NCI-H2196 treated with DMSO at 0.1 percent for 48 hours (cell line): ENCODE measurements at regions not wholly inside any gene's neighbourhood (a gene's known extent, or its start where the extent isn't known, plus 50 kb on each side); places are given as distances from the start of the nearest gene placed in this dataset.

Experiments
- DNase-seq: peaks from one replicate; lab custom pipeline; 2025; ENCODE audit not compliant: unreplicated experiment; lab: John Stamatoyannopoulos, UW

DNA sequence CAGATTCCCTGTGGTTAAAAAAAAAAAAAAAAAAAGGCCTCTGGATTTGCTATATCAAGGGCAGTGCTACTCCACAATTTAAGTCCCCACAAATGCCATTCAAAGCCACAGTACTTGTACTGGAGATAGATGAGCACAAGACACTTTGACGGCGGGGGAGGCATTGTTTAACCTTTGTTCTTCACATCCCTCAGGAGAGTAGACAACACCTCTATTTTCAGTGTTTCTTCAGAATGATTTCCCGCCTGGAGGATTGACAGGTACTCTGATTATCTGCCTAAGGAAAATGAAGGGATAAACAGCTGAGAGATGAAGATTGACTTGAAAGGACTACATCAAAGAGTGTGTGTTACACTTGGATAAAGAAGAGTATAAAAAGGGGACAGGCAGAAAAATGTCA is 58.7 kb downstream of the OTOL1 start:
- no peak for DNase-seq

- DNase-seq = no peak
Observed at GRCh38 chr3:161556533-161556932, 59.9 kb downstream of the OTOL1 start.

DNA sequence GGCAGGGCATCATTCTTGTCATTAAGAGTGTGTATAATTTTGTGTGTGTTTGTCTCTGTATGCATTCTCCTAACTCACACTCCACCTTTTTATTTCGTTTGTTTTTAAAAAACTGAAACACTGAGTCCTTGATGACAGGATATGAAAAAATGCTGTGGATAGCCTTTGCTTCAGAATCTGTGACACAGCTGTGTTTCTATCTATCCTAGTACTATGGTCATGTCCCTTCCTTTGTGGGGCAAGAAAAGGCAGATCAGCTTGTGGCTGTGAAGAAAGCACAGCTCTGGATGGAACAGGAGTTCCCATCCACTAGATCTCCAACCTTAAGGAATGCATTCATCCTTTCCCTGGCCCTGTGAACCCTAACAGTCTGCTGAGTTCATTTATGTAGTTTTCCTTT is 60.3 kb downstream of the OTOL1 start:
- no peak for DNase-seq

- DNase-seq = no peak
Observed at GRCh38 chr3:161557445-161558150, 61.0 kb downstream of the OTOL1 start.

DNA sequence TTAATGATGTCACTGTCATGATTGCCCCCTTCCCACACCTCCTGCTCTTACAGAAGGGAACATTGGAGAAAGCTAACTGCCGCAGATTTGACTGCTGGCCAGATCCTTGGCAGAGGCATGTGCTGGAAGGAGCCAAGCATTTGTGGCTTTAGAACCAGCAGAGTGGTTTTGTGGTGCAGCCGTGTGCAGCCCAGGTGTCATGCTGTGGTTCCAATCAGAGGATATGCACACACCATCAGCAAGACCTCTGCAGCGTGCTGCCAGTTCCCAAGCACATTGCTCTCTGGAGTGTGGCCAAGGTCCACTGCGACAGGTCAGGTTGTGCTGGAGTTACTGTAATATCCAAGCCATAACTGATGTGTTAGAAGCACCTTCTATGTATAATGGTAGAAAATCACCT is 61.6 kb downstream of the OTOL1 start:
- no peak for DNase-seq

DNA sequence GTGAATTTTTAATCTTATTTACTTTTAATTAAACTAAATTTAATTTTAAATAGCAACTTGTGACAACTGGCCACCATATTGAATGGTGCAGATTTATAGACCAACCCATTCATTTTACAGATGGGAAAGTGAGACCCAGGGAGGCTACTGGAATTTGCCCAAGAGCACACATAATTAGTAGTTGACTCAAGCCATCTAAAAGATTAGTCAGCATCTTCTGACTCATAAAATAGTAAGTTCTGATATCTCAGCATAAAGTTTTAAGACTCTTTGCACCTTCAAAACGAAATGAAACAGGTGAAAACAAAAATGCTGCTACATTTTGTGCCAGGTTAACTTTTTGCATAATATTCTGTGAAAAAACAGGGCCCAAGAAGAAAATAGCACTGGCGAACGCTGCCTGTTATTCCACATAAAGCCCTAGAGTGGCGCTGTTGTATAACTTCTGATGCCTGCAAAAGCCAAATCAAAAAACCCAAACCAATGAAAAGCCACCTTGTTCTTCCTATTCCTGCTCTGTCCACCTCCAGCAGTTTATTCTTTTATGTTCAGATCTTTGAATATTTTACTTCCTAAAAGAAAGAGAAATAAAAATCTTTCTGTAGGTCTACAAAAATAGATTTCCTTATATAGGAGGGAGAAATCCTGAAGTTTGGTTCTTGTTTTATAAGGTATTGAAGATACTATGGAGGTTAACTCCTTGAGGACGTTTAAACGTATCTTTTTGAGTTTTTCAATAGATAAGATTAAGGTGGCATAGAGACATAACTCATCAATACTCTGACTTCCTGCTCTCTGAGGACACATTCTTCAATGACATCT is 62.8 kb downstream of the OTOL1 start:
- peak; percentile 35 for DNase-seq

- DNase-seq = no peak
Observed at GRCh38 chr3:161560008-161560637, 63.5 kb downstream of the OTOL1 start.

DNA sequence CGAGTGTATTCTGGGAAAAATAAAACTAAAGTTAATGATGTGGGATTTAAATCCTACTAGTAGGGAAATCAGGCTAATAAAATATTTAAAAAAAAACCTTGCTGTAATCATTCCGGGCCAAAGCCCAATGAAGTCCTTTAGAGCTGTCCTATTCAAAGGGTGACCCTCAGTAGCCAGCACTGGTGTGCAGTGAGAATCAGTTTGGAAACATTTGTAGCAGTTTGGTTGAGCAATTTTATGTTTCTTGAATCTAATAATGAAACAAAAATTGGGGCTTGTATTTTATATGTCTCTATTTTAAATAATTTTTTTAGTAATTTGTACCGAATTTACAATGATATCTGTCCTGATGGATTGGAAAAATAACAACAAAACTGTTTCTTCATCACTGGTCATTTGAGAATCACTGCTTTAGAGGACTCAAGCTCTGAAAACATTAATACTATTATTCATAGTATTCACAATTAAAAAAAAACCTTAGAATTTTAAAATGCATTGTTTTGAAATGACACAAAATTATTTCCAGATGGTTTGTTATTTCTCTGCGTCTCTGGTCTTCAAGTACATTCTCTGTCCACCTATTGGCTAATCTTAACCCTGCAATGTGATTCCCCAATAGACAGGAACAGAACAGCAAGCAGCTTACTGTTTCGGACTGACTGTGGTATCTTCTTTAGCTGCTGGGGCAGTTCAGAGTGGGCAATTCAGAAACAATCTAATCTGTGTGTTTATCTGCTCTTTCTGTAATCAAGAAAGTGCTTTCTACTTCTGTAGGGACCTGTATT is 71.2 kb downstream of the OTOL1 start:
- DNase-seq = no peak

DNA sequence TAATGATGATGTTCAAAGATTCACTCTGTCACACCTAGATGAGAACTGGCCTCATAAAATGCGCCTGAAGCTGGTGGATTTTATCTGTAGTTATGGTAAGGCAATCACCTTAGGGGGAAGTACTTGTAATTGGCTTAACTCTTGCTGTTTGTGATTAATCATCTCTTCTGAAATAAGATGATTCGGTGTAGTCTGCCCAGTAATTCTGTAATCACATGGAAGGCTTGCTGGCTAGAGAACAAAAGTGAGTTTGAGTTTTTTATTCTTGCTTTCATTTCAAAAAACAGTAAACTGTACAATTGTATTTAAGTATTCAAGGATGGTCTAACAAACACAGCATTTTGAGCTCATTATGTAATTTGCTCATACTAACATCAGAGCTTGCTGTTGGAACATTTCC is 72.1 kb downstream of the OTOL1 start:
- DNase-seq = no peak

- no peak for DNase-seq
Observed at GRCh38 chr3:161571951-161572350, 75.3 kb downstream of the OTOL1 start.

- DNase-seq = no peak
Observed at GRCh38 chr3:161573136-161573535, 76.5 kb downstream of the OTOL1 start.

DNA sequence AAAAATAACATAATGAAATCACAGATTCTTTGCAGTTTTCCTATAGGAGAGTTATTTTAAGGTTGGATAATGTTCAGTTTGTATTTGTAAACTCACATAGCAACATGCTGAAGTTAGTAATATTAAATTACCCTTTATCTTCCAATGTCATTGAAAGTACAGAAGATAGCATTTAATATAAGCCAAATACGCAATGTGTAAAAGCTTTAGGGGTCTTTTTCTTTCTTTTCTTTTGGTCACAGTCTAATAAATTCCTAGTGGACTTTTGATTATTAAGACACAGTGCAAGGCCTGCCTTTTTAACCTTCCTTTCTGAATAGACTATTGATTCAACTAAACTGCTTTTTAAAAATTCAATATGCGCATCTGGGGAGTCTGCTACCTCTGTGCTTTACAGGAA is 79.3 kb downstream of the OTOL1 start:
- DNase-seq = no peak

GRCh38 chr3:161576311-161576710 is 79.7 kb downstream of the OTOL1 start:
- DNase-seq = no peak

DNA sequence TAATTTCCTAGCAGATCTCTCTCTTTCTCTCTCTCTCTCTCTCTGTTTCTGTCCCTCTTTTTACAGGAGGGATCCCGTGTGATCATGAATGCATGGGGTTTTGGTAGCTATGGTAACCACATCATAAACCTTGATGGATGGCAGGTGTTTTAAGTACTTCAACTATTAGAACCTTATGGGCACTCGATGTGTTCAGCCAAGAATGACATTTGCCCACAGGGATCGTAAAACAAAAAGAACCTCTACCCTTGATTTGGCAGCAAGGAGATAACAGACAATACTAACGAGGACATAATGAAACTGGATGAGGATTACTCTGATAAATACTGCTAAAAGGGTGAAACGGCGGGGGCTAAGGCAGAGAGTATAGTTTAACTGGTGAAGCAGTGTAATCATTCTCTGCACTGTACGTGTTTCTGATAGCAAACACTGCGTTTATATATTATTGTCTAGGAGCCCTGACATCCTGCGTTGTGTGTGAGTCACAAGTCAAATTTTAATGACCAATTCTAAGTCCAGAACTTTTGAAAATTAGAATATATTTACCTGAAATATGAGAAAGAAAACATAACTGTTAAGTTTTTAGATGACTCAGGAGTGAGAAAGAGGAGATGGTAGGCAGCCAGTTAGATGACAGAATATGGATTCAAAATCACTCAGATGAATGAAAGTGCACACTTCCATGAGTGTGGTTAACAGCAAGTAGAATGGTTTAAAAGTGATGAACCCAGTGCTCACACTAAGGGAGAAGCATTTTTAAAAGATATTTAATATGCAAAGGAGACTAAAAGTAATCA is 80.3 kb downstream of the OTOL1 start:
- no peak for DNase-seq

DNA sequence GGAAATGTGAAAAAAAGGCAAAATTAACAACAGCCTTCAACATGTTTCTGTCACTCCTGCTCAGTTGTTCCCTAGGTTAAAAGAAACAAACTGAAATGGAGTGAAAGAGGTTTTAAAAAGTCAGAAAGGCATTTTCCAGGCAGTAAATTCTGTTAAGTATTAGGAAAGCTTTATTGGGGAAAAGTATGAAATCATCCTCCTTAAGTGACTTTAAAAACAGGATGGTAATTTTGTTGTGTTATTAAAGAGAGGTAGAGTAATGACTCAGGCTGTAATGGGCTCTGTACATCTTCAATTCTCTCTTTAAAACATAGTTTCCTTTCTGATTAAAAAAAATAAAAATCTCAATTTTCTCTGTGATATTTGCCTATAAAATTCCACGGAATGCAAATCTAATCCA is 81.1 kb downstream of the OTOL1 start:
- DNase-seq = no peak

DNA sequence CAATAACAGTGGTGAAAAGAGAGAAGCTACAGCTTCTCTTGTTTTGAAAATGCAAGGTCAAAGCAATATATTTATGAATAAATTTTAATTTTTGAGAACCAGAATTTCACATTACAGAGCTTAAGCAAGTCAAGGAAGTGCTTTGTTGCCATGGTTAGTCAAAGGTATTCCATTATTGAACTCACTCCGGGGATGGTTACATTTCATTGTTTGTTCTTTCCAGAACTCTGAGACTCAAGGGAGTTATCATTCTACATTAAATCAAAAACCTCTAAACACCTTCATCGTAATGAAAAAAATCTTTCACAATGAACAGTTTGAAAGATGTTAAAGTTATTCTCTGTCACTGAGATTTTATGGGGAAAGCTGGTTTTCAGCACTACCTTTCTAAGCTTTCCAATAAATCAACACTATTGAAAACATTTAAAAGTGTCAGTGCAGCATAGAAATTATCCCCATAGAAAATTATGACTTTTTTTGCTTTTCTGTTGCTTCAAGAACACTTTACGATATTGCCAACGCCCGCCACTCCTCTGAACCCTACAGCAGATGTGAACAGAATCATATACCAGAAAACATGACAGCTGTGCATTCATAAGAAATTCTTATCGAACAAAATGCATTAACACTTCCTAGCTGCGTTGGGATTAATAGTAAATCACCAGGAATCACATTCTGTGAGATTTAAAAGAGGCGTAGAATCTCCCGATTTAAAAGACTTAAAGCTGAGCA is 83.0 kb downstream of the OTOL1 start:
- no peak for DNase-seq

DNA sequence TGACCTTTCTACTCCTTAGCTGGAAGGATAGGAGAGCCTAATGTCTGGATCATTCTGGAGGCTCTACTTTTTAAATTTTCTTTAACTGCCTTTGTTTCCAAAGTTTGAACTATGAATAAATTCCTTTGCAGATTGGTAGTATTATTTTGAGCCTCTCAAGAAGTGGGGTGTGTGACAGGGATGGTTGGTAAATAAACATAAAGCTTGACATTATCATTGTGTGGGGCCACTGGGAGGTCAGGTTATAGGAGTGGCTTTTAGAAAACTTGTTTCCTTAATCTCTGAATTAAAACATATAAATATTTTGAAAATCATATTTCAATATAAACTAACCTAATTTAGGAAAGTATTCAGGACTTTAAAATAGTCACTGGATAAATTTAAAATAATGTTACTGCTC is 89.3 kb downstream of the OTOL1 start:
- DNase-seq = no peak

GRCh38 chr3:161586556-161587235 is 90.1 kb downstream of the OTOL1 start:
- no peak for DNase-seq

GRCh38 chr3:161598639-161599038 is 102.0 kb downstream of the OTOL1 start:
- no peak for DNase-seq
